Tibial artery (tissue), 4 donors: ENCODE measurements at regions not wholly inside any gene's neighbourhood (a gene's known extent, or its start where the extent isn't known, plus 50 kb on each side); places are given as distances from the start of the nearest gene placed in this dataset.
"Not testable (repeated sequence)": the region's sequence is repeated elsewhere in the genome, so short reads cannot be mapped to it uniquely, and the experiment has no call there.

Experiments
- DNase-seq, 2 donors: peaks; one replicate each; pipeline ENCODE4 v3.0.0-alpha.2; 2019
- H3K27ac ChIP-seq, 2 donors: fragments of 200-600 bp; sonication (generic) in 1 of 2; 1 replicate in 1 of 2; 2 replicates in 1 of 2; pipeline ENCODE4 v1.5.1; 2018 to 2019; ENCODE audit warnings: mild to moderate bottlenecking in 1 of 2
- H3K27me3 ChIP-seq, 2 donors: fragments of 200-600 bp; sonication (generic) in 1 of 2; one replicate each; pipeline versions ENCODE4 v1.5.1 to v1.6.0; 2016 to 2019
- H3K36me3 ChIP-seq, 3 donors: fragments of 200-600 bp; sonication (generic) in 2 of 3; one replicate each; pipeline ENCODE4 v1.5.1; 2016 to 2019; ENCODE audit warnings: mild to moderate bottlenecking in 2 of 3
- H3K4me1 ChIP-seq, 4 donors: fragments of 200-600 bp; sonication (generic) in 2 of 4; 1 replicate in 3 of 4; 2 replicates in 1 of 4; pipeline ENCODE4 v1.5.1; 2016 to 2019
- H3K4me3 ChIP-seq, 2 donors: fragments of 200-600 bp; sonication (generic) in 1 of 2; 1 replicate in 1 of 2; 2 replicates in 1 of 2; pipeline ENCODE4 v1.5.1; 2018 to 2019; ENCODE audit warnings: mild to moderate bottlenecking in 2 of 2
- H3K9me3 ChIP-seq, 3 donors: fragments of 200-600 bp; sonication (generic) in 1 of 3; one replicate each; pipeline ENCODE4 v1.5.1; 2016 to 2019
- intact Hi-C: fragments of 100-400 bp; cut with DNase I; formaldehyde crosslinking; loops from one replicate; pipeline ENCODE4 v1.15.0; 2023; ENCODE audit warnings: low total_unique reads
- TF ChIP-seq, protein P1 (sequence below), 2 experiments: fragments of 200-600 bp in 1 of 2; fragments of 450-650 bp in 1 of 2; IDR thresholded peaks; one replicate each; pipeline ENCODE4 v1.5.1; 2017 to 2019; ENCODE audit warnings: antibody characterized with exemption in 2 of 2, mild to moderate bottlenecking in 1 of 2, moderate library complexity in 1 of 2

DNA sequence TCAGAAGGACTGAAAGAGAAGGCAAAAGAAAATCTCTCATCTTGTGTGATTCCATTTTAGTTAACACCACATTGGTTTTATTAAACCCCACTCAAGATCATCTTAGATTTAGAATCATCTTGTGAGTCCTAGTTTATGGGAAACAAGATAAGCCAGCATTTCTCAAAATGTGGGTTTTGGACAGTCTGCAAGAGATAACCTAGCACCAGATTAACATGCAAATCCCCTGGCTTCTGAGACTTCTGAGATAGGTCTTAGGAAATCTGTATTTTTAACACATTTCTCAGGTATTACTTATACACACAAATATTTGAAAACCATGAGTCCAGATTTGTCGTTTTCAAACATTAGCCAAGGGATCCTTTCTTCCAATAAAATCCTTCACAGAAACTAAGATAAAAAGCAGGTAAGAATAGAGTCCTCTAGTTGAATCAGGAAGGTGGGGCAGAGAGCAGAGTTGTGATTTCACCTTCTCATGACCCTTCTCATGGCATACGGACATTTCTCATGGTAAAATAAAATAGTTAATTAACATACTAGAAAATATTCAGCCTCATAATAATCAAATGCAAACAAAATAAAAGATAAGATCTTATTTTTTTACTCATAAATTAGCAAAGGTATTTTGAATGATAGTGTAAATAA, 287.2 kb upstream of the FN1 start:
- no peak overlapping the region for H3K27ac ChIP-seq
- TF ChIP-seq, protein P1, sequence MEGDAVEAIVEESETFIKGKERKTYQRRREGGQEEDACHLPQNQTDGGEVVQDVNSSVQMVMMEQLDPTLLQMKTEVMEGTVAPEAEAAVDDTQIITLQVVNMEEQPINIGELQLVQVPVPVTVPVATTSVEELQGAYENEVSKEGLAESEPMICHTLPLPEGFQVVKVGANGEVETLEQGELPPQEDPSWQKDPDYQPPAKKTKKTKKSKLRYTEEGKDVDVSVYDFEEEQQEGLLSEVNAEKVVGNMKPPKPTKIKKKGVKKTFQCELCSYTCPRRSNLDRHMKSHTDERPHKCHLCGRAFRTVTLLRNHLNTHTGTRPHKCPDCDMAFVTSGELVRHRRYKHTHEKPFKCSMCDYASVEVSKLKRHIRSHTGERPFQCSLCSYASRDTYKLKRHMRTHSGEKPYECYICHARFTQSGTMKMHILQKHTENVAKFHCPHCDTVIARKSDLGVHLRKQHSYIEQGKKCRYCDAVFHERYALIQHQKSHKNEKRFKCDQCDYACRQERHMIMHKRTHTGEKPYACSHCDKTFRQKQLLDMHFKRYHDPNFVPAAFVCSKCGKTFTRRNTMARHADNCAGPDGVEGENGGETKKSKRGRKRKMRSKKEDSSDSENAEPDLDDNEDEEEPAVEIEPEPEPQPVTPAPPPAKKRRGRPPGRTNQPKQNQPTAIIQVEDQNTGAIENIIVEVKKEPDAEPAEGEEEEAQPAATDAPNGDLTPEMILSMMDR (IDR thresholded peaks at IDR 0.05), result no peak
- H3K4me3 ChIP-seq, result no peak overlapping the region
- H3K36me3 ChIP-seq, result no peaks in the 10 kb centered on the region
- intact Hi-C loops, result no loop called here
- H3K4me1 ChIP-seq, result peaks cover 0 to 23% (median 8%) of the 10 kb centered on the region in 4 donors
- DNase-seq, result no peak
- no peaks in the 10 kb centered on the region for H3K9me3 ChIP-seq
- no peaks in the 10 kb centered on the region for H3K27me3 ChIP-seq

DNA sequence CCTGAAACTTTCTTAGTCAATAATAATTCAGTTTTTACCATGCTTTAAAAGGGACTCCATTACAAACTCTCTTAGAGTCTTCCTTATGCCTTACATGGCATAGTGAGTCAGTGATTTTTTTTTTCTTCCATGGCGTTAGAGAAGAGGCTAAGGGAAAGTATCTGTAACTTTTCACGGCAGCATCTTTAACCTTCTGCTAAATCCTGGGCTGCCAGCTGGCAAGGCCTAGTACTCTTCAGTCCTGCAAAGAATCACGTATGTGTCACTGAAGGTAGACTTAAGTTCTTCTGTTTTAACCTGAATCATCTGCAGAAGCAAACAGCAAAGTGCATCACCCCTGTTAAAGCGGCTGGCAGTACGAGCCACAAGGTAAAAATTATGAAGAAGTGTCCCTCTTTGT, 286.3 kb upstream of the FN1 start:
- no peaks in the 10 kb centered on the region for H3K27me3 ChIP-seq

DNA sequence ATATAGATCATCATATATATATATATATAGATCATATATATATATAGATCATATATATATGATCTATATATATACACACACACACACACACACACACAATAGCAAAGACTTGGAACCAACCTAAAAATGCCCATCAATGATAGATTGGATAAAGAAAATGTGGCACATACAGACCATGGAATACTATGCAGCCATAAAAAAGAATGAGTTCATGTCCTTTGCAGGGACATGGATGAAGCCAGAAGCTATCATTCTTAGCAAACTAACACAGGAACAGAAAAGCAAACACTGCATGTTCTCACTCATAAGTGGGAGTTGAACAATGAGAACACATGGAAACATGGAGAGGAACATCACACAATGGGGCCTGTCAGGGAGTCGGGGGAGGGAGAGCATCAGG, 285.6 kb upstream of the FN1 start:
- intact Hi-C loops, H3K27ac ChIP-seq, H3K27me3 ChIP-seq, DNase-seq, H3K4me3 ChIP-seq, H3K36me3 ChIP-seq, H3K9me3 ChIP-seq: not testable (repeated sequence)
- H3K4me1 ChIP-seq, result peaks cover 0 to 25% (median 15%) of the 10 kb centered on the region in 4 donors

More for the DNA sequence above, 286.3 kb upstream of the FN1 start:
- H3K36me3 ChIP-seq, result no peaks in the 10 kb centered on the region
- peak overlapping the region in 1 of 2 donors; percentile 13 for H3K27ac ChIP-seq
- DNase-seq, result no peak
- H3K4me3 ChIP-seq, result no peak overlapping the region
- intact Hi-C loops, result no loop called here
- no peaks in the 10 kb centered on the region for H3K9me3 ChIP-seq
- TF ChIP-seq, protein P1 (IDR thresholded peaks at IDR 0.05), result no peak
- H3K4me1 ChIP-seq, result peaks cover 0 to 25% (median 14%) of the 10 kb centered on the region in 4 donors

DNA sequence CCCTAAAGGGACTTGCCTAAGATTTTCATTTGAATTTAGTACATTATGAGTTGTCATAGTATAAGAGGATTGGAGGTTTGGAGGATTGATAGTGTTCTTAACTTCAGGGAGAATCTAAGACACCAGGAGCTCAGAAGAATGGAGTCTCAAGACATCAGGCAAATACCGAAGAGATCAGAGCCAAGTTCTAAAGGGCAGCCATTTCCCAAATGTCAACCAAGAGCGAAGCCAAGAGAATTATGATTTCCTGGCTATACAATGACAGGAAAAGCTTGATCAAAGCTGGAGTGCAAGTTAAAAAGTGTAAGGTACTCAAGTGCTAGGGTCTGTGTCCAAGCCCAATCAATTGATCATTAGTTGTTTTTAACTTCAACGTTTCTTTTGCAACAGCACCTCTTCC, 283.0 kb upstream of the FN1 start:
- TF ChIP-seq, protein P1 (IDR thresholded peaks at IDR 0.05), result no peak
- intact Hi-C loops, result no loop called here
- H3K4me1 ChIP-seq, result peaks cover 0 to 29% (median 14%) of the 10 kb centered on the region in 4 donors
- no peaks in the 10 kb centered on the region for H3K9me3 ChIP-seq
- no peak overlapping the region for H3K4me3 ChIP-seq
- DNase-seq, result no peak
- H3K27ac ChIP-seq, result peak overlapping the region in 1 of 2 donors; percentile 78
- H3K36me3 ChIP-seq, result no peaks in the 10 kb centered on the region
- H3K27me3 ChIP-seq, result no peaks in the 10 kb centered on the region

DNA sequence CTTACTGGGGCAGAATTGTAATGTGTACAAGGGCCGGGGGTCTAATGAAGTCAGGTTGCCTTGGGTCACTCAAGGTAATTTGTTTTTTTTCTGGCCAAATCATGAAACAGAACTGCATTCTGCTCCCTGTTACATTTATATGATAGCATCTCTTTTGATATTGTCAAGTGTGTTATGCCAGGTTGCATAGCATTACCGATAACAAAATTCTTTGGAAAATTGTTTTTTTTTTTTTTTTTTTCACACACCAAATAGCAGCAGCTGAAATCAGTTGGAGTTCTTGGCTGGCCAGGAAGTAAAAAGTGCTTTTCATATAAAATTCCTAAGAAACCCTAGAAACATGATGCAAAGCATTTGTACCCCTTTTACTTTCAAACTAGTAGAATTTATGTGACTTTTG, 282.6 kb upstream of the FN1 start:
- no peak for DNase-seq
- Histone ChIP-seq H3K9me3 (no peaks in the 10 kb centered on the region), H3K27me3 (no peaks in the 10 kb centered on the region), H3K36me3 (no peaks in the 10 kb centered on the region), H3K4me1 (peaks cover 0 to 34% (median 18%) of the 10 kb centered on the region in 4 donors), H3K4me3 (no peak overlapping the region), H3K27ac (peak overlapping the region; percentile 72 to 78)
- TF ChIP-seq, protein P1 (IDR thresholded peaks at IDR 0.05), result no peak
- intact Hi-C loops, result no loop called here

DNA sequence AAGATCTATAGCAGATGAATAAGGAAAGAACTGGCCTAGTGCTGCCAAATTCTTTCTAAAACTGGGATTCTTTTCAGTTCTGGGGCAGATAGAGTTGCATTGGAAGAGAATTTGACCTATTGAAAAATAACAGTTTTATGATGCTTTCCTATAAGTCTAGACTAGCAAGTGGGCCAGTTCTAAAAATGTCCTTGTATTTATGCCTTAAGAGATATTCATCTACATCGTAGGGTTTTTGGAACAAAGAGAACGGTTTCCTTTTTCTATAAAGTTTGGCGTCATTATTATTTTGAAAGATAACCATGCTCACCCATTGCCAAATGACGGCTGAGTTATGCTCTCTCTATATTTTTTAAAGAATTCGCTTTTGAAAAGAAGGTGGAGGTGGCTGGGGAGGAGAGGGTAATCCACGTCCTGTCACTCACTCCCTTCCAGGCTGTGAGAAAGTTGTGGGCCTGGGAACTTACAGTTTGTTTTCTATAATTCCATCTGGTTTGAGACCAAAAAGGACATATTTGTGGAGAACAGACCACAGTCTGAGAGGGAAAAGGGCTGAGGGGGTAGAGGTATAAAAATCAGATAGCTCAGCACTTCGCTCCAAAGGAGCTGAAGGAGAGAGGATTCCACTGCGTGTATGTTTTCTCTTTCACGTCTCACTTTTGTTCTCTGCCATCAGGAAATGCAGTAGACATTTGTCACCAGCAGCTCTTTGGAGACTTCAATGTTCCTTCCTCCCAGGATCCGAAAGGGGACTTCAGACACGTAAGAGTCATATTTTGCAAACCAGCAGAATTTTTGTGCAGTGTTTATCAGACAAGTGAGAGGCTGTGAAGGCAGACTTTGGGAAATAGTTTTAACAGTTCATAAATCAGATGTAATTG, 281.9 kb upstream of the FN1 start:
- TF ChIP-seq, protein P1 (IDR thresholded peaks at IDR 0.05), result no peak
- intact Hi-C loops, result no loop called here
- no peak overlapping the region for H3K4me3 ChIP-seq

More for the DNA sequence above, 281.9 kb upstream of the FN1 start:
- Histone ChIP-seq H3K27ac (peak overlapping the region; percentile 72 to 78), H3K4me1 (peaks cover 0 to 41% (median 23%) of the 10 kb centered on the region in 4 donors), H3K9me3 (no peaks in the 10 kb centered on the region), H3K36me3 (no peaks in the 10 kb centered on the region), H3K27me3 (no peaks in the 10 kb centered on the region)
- no peak for DNase-seq
